HG02870 (cell line): ENCODE measurements at regions not wholly inside any gene's neighbourhood (a gene's known extent, or its start where the extent isn't known, plus 50 kb on each side); places are given as distances from the start of the nearest gene placed in this dataset.
"Not testable (repeated sequence)": the region's sequence is repeated elsewhere in the genome, so short reads cannot be mapped to it uniquely, and the experiment has no call there.

Source experiments
- ATAC-seq: cut with Tn5 transposase; IDR thresholded peaks from one replicate; pipeline ENCODE4 v1.9.1; 2021; ENCODE audit warnings: mild to moderate bottlenecking, moderate library complexity; ENCODE audit not compliant: unreplicated experiment

DNA sequence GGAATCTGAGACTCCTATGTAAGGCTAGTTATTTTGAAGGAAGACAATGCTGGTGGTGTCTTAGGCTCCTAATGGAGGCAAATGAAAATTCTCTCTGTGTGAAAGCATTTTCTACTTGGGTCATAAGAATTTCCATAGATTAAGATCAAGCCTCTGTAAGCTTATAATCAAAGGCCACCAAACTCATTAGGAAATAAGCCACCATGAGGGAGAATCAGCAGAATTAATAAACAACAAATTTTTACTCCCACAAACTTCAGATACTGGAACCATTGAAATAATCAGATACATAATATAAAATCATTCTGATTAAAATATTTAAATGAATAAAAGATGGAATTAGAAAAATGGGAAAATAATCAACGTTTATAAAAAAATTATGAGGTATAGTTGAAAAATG, 178.7 kb downstream of the NPIPA8 start:
- not testable (repeated sequence) for ATAC-seq

DNA sequence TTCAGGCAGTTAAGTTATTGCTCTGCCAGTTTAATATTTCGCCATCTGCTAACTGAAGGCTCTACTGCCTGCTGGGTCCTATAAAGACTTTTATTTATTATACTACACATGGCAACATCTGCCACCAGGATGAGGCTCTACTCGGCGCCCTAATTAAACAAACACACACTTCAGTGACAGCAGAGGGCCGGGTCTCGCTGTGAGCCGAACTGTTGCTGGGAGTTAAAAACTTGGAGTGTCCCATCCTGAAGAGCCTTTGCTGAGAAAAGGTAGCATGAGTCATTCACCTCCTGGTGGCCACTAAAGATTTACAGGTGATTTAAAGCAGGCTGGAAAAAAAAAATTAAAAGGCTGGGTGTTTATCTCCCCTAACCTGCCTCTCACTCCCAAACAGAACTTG, 183.7 kb downstream of the NPIPA8 start:
- not testable (repeated sequence) for ATAC-seq

DNA sequence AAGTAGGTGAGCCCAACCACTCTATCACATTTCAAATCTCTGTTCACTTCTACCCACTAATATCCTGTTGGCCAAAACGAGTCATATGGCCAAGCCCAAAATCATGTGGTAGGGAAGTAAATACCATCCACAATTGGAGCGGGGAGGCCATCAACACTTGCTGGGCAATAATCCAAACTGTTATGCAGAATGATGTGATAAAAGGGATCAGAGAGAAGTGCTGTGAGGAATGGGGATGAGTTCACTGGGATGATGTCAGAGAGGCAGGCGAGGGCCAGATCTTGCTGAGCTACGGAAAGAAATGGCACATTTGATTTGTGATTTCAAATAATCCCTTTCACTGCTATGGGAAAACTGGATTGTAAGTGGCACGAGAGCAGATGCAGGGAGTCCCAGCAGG, 188.4 kb downstream of the NPIPA8 start:
- ATAC-seq: not testable (repeated sequence)

DNA sequence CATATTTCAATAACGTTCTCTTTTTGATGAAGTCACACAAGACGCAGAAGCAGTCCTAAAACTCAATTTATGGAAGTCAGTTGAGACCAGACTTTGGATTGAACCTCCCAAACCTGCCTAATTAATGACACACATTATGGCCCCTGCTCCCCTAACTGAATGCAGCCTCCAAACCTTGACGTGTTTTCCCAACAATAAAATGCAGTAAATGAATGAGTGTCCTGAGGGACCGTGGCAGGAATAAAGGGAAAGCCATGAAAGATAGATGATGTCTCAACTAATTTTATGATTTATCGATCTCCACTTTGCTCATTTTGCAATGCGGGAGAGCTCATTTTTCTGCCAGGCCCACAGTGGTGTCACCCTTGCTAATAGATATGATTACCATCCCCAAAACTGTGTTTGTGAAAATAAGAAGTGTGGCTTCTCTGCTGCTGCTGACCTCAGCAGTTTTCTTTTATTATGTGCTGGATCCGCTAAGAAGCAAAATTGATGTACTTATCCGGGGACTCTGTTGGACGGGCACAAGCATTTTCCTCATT, 189.9 kb downstream of the NPIPA8 start:
- not testable (repeated sequence) for ATAC-seq

DNA sequence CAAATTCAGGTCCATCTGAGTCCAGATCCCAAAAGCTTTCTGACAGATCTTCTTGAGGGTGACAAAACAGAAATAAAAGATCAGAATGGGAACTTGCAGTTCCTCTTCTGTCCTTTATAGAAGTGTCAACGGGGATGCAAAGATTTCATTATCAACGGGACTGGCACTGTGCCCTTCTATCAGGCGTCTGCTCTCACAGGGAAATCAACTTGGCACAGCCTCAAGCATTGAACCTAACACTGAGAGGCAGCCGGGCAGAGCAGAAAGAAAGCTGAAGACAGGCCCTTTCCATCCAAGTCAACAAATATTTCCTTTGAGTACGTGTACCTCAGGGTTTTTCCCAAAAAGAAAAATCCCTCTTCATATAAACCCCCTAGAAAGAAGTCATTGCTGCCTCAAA, 194.5 kb downstream of the NPIPA8 start:
- not testable (repeated sequence) for ATAC-seq

DNA sequence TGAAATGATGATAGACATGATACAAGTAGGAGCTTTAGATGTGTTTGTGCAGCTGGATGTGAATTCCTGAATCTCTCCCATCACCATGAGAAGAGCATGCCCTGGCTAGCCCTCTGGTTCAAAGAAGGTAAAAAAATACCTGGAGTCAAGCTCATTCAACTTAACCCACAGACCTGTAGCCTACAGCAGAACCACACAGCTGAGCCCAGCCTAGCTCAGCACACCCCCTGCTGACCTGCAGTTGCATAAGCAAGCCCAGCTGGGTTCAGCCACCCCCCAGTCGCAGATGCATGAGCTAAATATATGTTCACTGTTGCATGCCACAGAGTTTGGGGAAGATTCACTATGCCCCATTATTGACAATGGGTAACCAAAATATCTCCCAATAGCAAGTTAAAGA, 200.2 kb downstream of the NPIPA8 start:
- ATAC-seq: not testable (repeated sequence)

DNA sequence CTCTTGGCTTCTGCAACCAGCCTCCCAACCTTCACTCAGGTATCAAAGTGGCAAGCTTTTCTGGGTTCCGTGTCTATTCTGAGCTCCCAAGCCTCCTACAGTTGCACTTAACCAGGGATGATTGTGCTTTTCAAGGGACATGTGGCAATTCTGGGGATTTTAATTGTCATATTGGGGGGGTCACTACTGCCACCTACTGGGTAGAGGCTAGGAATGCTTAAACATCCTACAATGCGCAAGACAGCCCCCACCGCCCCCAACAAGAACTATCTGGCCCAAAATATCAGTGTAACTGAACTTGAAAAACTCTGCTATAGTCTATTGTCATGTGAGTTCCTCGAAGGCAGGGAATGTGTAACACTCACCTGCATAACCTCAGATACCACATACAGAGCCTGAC, 201.5 kb downstream of the NPIPA8 start:
- not testable (repeated sequence) for ATAC-seq

DNA sequence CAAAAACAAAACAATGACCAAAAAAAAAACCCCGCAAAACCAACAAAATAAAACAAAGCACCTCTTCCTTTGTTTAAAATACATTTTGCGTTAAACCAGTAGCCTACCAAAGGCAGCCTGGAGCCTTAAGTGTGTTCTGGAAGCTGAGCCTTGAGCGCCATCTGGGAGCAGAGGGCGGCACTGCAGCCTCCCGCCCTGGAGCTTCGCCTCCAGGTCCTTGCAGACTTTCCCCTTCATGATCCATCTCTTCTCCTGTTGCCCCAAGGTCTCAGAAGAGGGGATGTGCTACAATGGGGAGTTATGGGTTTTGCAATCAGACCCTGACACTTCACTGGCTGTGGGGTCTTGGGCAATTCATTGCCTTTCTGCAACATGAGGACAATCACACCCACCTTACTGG, 204.9 kb downstream of the NPIPA8 start:
- not testable (repeated sequence) for ATAC-seq

DNA sequence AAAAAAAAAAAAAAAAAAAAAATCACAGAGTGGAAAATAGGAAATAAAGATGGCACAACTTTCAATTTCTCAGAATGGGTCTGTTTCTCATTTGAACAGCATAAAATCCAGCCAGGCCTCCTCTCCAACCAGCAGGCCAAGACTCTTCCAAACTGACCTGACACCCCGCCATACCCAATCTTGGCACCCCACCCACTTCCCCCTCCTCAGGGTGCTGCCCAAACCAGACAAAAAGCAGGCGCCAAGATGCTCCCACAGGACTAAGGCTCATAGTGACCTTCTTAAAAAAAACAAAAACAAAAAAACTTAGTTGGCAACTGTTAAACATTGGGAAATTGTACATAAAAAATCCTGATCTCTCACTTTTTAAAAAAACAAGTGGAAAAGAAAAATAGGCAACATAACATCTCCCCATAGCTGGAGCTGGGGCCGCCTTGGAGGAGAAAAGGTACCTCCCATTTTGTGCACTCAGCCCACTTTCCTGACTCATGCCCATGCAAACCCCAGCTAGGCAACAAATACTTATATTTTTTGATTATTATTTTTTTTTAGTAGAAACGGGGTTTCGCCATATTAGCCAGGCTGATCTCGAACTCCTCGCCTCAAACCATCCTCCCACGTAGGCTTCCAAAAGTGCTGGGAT, 205.9 kb downstream of the NPIPA8 start:
- ATAC-seq: not testable (repeated sequence)

DNA sequence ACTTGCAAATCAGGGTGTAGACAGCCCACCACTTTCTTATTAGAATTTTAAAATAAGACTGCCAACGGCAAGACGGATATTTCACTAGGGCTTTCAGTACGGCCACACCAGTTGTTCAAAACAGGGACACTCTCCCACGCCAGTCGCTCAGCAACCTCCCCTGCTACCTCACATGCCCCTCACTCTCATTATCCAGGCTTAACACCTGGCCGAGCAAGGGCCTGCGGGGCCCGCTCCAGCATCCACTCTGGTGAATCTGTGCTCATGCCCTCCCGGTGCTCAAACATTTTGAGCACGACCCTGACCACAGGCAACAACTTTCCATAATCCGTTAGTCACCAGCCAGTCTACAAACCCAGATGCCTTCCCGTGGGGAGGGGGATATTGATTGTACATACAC, 209.5 kb downstream of the NPIPA8 start:
- not testable (repeated sequence) for ATAC-seq

DNA sequence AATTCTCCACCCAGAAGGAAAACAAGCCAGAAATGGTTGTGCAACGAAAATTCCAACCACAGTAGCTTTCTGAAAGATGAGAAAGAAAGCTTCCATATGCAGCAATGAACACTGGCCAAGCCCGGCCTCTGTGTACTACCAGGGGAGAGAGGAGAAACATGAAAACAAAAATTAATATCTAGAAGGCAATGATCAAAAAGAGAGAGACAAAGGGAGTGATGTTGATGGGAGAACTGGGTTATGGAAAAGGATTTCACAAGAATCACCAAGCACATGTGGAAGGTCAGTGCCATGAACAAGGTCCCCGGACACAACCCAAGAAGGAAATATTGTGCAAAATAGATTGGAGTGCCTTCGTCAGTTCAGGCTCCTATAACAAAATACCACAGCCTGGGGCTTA, 217.4 kb downstream of the NPIPA8 start:
- not testable (repeated sequence) for ATAC-seq

DNA sequence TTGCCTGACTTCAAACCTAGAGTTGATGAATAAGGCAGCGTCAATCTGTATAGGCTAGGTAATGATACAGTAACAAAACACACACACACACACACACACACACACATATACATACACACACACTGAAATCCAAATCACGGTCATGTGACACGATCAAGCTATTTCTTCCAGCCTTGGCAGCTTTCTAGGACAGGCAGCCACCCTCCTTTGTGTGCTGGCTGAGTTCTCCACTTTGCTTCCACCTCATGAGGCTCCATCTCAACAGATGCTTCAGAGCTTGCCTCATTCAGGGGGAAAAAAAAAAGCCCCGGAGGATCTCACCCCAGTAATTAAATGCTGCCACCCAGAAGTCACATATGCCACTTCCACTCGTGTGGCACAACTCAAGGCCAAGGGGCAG, 217.9 kb downstream of the NPIPA8 start:
- not testable (repeated sequence) for ATAC-seq

DNA sequence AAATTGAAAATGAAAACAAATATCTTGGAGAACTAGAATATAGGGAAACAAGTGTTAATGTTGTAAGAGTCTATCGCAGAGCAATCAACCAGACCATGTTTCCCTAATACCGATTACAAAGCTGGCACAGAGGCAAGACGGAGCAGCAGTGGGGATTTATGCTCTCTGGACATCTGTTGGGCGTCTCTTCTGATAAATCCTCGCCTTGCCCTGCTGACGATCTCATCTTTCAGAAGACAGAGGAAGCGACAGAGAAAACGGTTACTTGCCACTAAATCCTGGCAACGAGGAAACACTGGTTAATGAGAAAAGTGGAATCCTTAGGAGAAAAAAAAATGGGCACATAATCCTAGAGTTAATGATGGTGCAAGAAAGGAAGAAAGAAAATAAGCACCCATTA, 218.5 kb downstream of the NPIPA8 start:
- not testable (repeated sequence) for ATAC-seq

DNA sequence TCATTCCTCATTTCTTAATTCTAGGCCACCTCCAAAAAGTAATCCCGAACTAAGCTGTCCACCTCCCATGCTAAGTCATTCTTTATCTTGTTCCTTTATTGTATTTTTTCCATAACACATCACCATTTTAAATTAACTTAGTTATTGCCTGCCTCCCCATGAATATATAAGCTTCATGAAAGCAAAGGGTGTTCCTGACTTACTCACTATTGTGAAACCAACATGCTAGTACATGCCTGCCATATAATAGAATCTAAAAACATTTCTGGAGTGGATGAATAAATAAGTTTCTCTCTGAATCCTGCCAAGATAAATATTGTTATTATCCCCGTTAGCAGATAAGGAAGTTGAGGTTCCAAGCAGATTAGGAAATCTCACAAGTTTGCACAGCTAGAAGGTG, 232.1 kb downstream of the NPIPA8 start:
- not testable (repeated sequence) for ATAC-seq

DNA sequence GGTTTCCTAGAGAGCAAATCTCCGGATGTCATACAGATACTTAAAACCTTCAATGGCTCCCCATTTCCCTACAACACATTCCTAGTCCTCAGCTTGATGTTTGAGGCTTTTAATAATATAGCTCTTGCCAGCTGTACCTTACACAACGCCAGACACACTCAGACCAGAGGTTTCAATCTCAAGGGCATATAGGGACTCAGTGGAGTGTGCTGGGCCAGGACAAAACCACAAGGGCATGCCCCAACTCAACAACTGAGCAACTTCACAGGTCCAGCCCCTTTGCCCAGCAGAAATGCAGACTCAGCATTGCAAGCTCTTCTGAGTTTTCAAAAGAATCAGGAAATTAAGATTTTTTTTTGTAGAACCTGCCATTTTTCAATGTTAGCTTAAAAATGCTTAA, 235.5 kb downstream of the NPIPA8 start:
- not testable (repeated sequence) for ATAC-seq

DNA sequence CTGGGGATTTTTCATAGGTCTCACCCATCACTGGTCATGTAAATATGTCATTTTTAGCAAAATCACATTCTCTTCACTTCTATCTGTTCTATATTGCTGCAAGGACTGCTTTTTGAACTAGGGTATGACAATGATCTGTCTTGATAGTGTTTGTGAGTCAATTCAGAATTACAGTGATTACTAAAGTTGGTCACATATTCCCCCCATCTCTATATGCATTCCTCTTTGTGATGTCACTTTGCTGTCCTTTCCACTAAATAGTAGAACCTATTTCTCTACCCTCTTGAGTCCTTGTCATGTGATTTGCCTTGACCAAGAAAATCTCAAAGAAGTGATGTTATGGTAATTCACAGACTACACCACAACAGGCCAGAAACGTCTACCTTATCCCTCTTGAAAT, 243.9 kb downstream of the NPIPA8 start:
- not testable (repeated sequence) for ATAC-seq

DNA sequence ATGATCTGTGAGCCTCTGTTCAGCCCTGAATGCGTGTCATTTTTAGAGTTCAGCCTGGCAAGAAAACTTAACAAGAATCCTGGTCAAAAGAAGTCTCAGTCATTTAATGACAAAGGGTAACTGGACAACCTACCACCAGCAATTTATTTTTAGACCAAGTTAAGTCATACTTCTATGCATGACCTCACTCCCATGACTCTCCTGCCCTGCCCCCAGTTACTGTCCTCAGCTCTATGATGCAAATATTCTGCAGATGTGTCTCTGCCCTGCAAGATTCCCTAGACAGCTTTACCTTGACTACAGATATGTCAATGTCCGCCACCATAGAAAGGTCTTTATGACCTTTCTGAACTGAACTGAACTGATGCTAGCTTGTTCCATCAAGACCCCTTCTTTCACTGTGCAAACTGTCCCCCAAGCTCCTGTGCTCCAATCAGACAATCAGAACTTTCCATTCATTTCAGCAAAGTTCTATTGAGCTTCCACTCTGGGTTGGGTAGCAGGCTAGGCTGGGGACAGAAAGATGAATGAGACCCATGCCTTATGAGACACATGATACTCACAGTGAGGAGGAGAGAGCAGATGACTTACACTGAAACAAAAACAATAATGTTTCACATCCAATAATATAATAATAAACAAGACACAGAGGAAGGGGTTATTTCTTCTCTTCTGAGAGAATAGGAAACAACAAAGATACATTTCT, 255.7 kb downstream of the NPIPA8 start:
- not testable (repeated sequence) for ATAC-seq

DNA sequence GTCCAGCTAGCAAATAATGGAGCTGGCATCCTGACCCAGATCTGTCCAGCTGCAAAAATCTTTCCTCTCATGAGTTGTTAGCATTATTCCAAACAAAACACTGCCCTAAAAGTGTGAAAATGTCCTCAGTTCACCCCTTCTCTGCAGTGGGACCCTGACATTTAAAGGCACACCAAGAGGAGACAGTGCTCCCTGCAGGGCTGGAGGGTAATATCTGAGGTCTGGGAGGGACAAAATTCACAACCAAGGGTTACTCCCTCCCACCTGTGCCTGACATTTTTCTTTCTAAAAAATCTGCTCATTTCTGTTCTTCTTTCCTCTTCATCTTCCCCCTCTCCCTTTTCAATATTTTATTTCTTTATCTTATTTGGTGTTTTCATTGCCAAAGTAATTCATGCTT, 258.6 kb downstream of the NPIPA8 start:
- not testable (repeated sequence) for ATAC-seq

DNA sequence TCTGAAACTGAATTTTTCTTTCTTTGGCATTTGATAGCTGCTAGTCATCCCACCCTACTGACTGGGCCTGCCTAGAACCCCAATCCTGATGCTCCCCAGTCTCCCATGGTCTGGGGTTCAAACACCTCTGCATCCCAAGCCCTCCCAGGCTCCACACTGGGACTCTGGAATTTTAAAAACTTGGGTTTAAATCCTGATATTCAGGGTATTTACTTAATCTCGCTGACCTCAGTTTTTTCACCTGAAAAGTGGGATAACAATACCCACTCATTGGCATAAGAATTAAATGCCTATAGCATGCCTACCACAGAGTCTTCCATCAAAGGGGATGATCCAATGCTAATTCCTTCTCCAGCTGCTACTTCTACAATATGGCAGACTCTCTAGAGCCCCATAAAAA, 264.4 kb downstream of the NPIPA8 start:
- no peak for ATAC-seq

DNA sequence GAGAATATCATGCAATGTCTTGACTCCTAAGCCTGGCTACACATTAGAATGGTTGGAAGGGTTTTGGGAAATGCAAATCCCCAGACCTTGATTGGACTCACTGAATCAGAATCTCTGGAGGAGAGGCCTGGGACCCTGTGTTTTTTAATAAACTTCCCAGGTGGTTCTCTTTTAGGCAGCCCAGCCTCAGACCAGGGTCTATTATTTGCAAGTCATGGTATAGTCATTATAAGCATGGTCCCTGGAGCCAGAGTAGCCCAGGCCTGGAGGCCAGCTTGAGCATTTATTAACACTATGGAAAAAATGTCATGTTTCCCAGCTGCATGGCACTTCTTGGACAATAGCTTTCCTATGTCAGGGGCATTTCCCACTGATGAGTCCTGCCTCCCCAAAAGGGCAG, 266.9 kb downstream of the NPIPA8 start:
- no peak for ATAC-seq

DNA sequence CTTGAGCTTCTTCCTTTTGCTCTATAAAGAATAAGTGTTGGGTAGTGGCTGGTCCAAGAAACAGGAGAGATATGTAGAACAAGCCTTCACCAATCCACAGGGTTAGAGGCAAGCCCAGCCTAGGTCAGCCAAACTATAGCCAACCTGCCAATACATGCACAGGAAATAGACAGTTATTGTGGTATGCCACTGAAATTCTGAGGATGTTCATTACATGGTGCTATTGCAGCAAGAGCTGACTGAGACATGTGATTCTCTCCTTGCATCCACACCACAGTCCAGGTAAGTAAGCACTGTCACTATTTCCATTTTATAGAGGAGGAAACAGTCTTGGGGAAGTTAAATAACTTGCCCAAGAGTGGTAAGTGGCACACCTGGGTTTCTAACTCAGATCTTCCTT, 268.1 kb downstream of the NPIPA8 start:
- no peak for ATAC-seq

DNA sequence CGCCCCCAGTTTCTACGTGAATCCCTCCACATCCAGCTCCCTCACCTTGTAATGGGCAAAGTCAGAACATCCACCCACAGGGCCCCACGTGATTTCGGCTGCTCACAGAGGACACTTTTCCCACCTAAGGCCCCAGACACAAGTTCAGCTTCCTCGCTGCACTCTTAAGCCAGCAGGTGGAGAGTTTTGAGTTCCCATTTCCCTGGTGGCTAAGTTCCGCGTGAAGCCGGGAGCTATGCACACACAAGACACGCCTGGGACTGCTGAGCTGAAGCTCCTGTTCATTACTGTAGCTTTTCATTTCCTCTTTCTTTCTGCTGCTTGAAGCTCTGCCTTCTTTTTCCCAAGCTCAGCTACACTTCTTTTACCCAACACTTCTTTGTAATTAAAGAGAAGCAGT, 273.8 kb downstream of the NPIPA8 start:
- no peak for ATAC-seq
